GM12878 (cell line): ENCODE measurements at regions not wholly inside any gene's neighbourhood (a gene's known extent, or its start where the extent isn't known, plus 50 kb on each side); places are given as distances from the start of the nearest gene placed in this dataset.

Source experiments
- ATAC-seq: fragments of 200-7000 bp; cut with Tn5 transposase; 3 replicates; pipeline ENCODE4 v1.9.1; 2020; ENCODE audit warnings: mild to moderate bottlenecking, moderate library complexity
- BruUV-seq: library from RNA; stranded (reverse); fragments of 400-500 nt; replicated peaks from 2 replicates; lab custom pipeline; 2021; lab: Mats Ljungman, UMichigan
- CTCF ChIA-PET: fragments of 300-600 bp; sonication (Branson Sonifier 250); formaldehyde crosslinking; extraction: SDS; loops from one replicate; lab custom pipeline; 2021; ENCODE audit warnings: inconsistent platforms; lab: Yijun Ruan, JAX
- POLR2A ChIA-PET: fragments of 350-600 bp; formaldehyde crosslinking; extraction: SDS; loops from one replicate; lab custom pipeline; 2021; ENCODE audit warnings: inconsistent platforms; lab: Charles Lee
- RAD21 ChIA-PET: fragments of 300-600 bp; sonication (Branson Sonifier 250); formaldehyde crosslinking; loops from one replicate; lab custom pipeline; 2023; ENCODE audit warnings: antibody characterized with exemption; ENCODE audit not compliant: unreplicated experiment; lab: Charles Lee
- SMC1A ChIA-PET: fragments of 300-600 bp; sonication (Branson Sonifier 250); formaldehyde crosslinking; loops from one replicate; lab custom pipeline; 2023; ENCODE audit not compliant: unreplicated experiment, uncharacterized antibody; lab: Charles Lee
- DNase-seq: peaks from one replicate; pipeline ENCODE4 v3.0.0-alpha.2; 2011; ENCODE audit warnings: low read depth, low spot score
- FAIRE-seq: peaks from 3 replicates; lab custom pipeline; 2011; peaks lifted over from hg19 to GRCh38; lab: Jason Lieb, UNC
- H2AFZ ChIP-seq: 2 replicates; pipeline ENCODE4 v1.6.0; 2011; ENCODE audit warnings: low read depth, low read length, control low read depth; ENCODE audit not compliant: control insufficient read depth
- H3K27ac ChIP-seq: 2 replicates; pipeline ENCODE4 v1.5.1; 2011; ENCODE audit warnings: control low read depth; ENCODE audit not compliant: control insufficient read depth, insufficient read depth
- H3K27me3 ChIP-seq, 2 experiments: replicated peaks in 1 of 2; 2 replicates each; pipeline versions ENCODE4 v1.6.0 to v1.6.1; 2011; ENCODE audit warnings: low read length in 1 of 2; ENCODE audit not compliant: control insufficient read depth in 2 of 2, insufficient read depth in 2 of 2
- H3K36me3 ChIP-seq, 2 experiments: 2 replicates each; pipeline ENCODE4 v1.5.1; 2011; ENCODE audit warnings: low read length in 1 of 2; ENCODE audit not compliant: control insufficient read depth in 2 of 2, insufficient read depth in 2 of 2
- H3K4me1 ChIP-seq: 2 replicates; pipeline ENCODE4 v1.6.1; 2011; ENCODE audit warnings: mild to moderate bottlenecking, low read length, moderate library complexity, mixed read lengths; ENCODE audit not compliant: control insufficient read depth, insufficient read depth
- H3K4me2 ChIP-seq: 2 replicates; pipeline ENCODE4 v1.6.0; 2011; ENCODE audit warnings: control low read depth; ENCODE audit not compliant: control insufficient read depth, insufficient read depth
- H3K4me3 ChIP-seq: fragments of 200-600 bp; sonication (generic); 2 replicates; pipeline ENCODE4 v1.5.1; 2016
- H3K79me2 ChIP-seq: 2 replicates; pipeline ENCODE4 v1.6.0; 2011; ENCODE audit warnings: low read length; ENCODE audit not compliant: control insufficient read depth, insufficient read depth
- H3K9ac ChIP-seq: 2 replicates; pipeline ENCODE4 v1.8.0; 2011; ENCODE audit warnings: low read length, control low read depth, mixed read lengths; ENCODE audit not compliant: control insufficient read depth, insufficient read depth
- H3K9me3 ChIP-seq: replicated peaks from 3 replicates; pipeline ENCODE4 v1.5.1; 2011; ENCODE audit warnings: mild to moderate bottlenecking, low read length; ENCODE audit not compliant: control insufficient read depth, insufficient read depth
- H4K20me1 ChIP-seq: 2 replicates; pipeline ENCODE4 v1.6.0; 2011; ENCODE audit not compliant: control insufficient read depth, insufficient read depth
- CEBPB ChIP-seq, 2 experiments: fragments of 150-350 bp in 1 of 2; IDR thresholded peaks; 2 replicates each; pipeline ENCODE4 v1.6.1; 2012 to 2014; ENCODE audit warnings: low read depth in 2 of 2, low read length in 2 of 2, borderline replicate concordance in 1 of 2, inconsistent platforms in 1 of 2
- EED ChIP-seq: sonication (generic); IDR thresholded peaks from 2 replicates; pipeline ENCODE4 v1.6.1; 2016; ENCODE audit warnings: antibody characterized with exemption, low read depth
- GABPA ChIP-seq: IDR thresholded peaks from 2 replicates; pipeline ENCODE4 v1.6.1; 2014; ENCODE audit warnings: antibody characterized with exemption, low read depth, mild to moderate bottlenecking, inconsistent platforms
- HDAC2 ChIP-seq: fragments of 200-600 bp; sonication (generic); IDR thresholded peaks from 2 replicates; pipeline ENCODE4 v1.6.1; 2017
- JUNB ChIP-seq: IDR thresholded peaks from 2 replicates; pipeline ENCODE4 v1.6.1; 2016; ENCODE audit warnings: antibody characterized with exemption, mild to moderate bottlenecking
- PAX8 ChIP-seq: fragments of 450-650 bp; IDR thresholded peaks from 2 replicates; pipeline ENCODE4 v1.6.1; 2017; ENCODE audit warnings: mild to moderate bottlenecking, moderate library complexity
- SUPT20H ChIP-seq: IDR thresholded peaks from 2 replicates; pipeline ENCODE4 v1.6.1; 2011; ENCODE audit warnings: low read depth, mild to moderate bottlenecking, low read length, moderate library complexity, borderline replicate concordance; ENCODE audit not compliant: control insufficient read depth
- WGBS: methylation state at CpG from one replicate; pipeline ENCODE4 v1.1.6; 2016; ENCODE audit warnings: low lambda C conversion rate; ENCODE audit not compliant: insufficient replicate concordance, insufficient coverage; ENCODE audit errors: missing lambda C conversion rate; 5-methylcytosine and 5-hydroxymethylcytosine counted together
- in situ Hi-C: fragments of 300-500 bp; cut with MboI; formaldehyde crosslinking; loops from 9 replicates; pipeline ENCODE4 v1.14.3; 2018; ENCODE audit warnings: mixed read lengths
- intact Hi-C: fragments of 100-400 bp; cut with micrococcal nuclease; formaldehyde crosslinking; loops from one replicate; pipeline ENCODE4 v1.14.2; 2022; ENCODE audit not compliant: unreplicated experiment
- TF ChIP-seq, protein P1 (sequence below): fragments of 450-650 bp; IDR thresholded peaks from 2 replicates; pipeline ENCODE4 v1.6.1; 2018; ENCODE audit warnings: borderline replicate concordance, mild to moderate bottlenecking; ENCODE audit not compliant: partially characterized antibody
- TF ChIP-seq, protein P2 (sequence below): fragments of 450-650 bp; IDR thresholded peaks from 2 replicates; pipeline ENCODE4 v1.6.1; 2016; ENCODE audit warnings: mild to moderate bottlenecking

DNA sequence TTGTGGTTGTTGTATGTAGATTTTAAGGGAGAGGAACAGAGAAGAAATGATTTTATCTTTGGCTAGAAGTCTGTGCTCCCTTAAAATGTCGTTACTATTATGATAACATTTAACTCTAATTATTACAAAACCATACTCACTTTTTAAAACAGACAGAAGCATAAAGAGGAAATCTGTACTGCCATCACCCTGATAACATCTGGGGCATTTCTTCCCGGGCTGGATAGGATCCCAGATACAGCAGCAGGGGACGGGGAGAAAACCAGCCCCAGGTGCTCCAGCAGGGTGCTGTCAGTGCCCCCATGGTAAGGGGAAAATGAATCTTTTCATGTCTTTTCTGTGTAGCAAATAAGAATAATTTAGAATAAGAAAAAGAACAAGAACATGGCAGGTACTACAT, 139.4 kb upstream of the IRX6 start:
- no peak overlapping the region for H2AFZ ChIP-seq
- intact Hi-C loops (no loop called here), in situ Hi-C loops (no loop called here)
- no peaks in the 10 kb centered on the region for H3K27me3 ChIP-seq
- H4K20me1 ChIP-seq = no peaks in the 10 kb centered on the region
- TF ChIP-seq SUPT20H (no peak), JUNB (no peak), HDAC2 (no peak)
- TF ChIP-seq, protein P1, sequence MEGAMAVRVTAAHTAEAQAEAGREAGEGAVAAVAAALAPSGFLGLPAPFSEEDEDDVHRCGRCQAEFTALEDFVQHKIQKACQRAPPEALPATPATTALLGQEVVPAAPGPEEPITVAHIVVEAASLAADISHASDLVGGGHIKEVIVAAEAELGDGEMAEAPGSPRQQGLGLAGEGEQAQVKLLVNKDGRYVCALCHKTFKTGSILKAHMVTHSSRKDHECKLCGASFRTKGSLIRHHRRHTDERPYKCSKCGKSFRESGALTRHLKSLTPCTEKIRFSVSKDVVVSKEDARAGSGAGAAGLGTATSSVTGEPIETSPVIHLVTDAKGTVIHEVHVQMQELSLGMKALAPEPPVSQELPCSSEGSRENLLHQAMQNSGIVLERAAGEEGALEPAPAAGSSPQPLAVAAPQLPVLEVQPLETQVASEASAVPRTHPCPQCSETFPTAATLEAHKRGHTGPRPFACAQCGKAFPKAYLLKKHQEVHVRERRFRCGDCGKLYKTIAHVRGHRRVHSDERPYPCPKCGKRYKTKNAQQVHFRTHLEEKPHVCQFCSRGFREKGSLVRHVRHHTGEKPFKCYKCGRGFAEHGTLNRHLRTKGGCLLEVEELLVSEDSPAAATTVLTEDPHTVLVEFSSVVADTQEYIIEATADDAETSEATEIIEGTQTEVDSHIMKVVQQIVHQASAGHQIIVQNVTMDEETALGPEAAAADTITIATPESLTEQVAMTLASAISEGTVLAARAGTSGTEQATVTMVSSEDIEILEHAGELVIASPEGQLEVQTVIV = no peak
- BruUV-seq = no TSS peak
- WGBS = 0% methylated on average over 3 of the region's 3 CpGs
- SMC1A ChIA-PET = no interaction called here
- RAD21 ChIA-PET = no interaction called here
- H3K27ac ChIP-seq = no peak overlapping the region
- H3K79me2 ChIP-seq = no peaks in the 10 kb centered on the region
- H3K9me3 ChIP-seq = no peaks in the 10 kb centered on the region
- ATAC-seq (no peak), FAIRE-seq (no peak), DNase-seq (no peak)
- no peak overlapping the region for H3K9ac ChIP-seq
- H3K4me2 ChIP-seq = no peak overlapping the region
- POLR2A ChIA-PET = no interaction called here
- H3K36me3 ChIP-seq = no peaks in the 10 kb centered on the region
- no peak overlapping the region for H3K4me3 ChIP-seq
- H3K4me1 ChIP-seq = no peaks in the 10 kb centered on the region
- CTCF ChIA-PET = no interaction called here

DNA sequence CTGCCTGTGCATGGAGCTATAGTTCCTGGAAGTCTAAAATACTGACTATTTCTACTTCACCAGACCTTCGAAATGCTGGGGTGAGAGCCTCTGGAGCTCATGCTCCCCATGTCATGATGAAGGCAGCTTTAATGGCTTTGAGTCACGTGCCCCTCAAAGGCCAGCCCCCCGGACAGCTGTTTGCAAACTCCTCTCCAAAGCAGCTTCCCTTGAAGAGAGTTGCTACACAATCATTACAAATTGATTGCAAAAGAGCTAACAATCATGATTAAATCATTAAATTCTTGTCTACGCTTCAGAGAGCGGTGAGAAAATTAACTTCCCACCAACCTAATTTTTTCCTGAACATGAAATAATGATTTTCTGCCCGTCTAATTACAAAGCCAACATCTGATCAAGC, 134.8 kb upstream of the IRX6 start:
- in situ Hi-C loops = no loop called here
- Histone ChIP-seq H3K27me3 (no peaks in the 10 kb centered on the region), H3K4me2 (no peak overlapping the region), H3K4me1 (no peaks in the 10 kb centered on the region), H3K27ac (no peak overlapping the region), H3K79me2 (no peaks in the 10 kb centered on the region), H3K4me3 (no peak overlapping the region), H3K9me3 (no peaks in the 10 kb centered on the region), H3K9ac (no peak overlapping the region), H2AFZ (no peak overlapping the region), H3K36me3 (no peaks in the 10 kb centered on the region), H4K20me1 (no peaks in the 10 kb centered on the region)
- RAD21 ChIA-PET = no interaction called here
- ATAC-seq (no peak), FAIRE-seq (no peak), DNase-seq (no peak)
- POLR2A ChIA-PET = no interaction called here
- SMC1A ChIA-PET = no interaction called here
- 33% methylated on average over 6 of the region's 6 CpGs for WGBS
- TF ChIP-seq, protein P2, sequence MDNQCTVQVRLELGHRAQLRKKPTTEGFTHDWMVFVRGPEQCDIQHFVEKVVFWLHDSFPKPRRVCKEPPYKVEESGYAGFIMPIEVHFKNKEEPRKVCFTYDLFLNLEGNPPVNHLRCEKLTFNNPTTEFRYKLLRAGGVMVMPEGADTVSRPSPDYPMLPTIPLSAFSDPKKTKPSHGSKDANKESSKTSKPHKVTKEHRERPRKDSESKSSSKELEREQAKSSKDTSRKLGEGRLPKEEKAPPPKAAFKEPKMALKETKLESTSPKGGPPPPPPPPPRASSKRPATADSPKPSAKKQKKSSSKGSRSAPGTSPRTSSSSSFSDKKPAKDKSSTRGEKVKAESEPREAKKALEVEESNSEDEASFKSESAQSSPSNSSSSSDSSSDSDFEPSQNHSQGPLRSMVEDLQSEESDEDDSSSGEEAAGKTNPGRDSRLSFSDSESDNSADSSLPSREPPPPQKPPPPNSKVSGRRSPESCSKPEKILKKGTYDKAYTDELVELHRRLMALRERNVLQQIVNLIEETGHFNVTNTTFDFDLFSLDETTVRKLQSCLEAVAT = no peak
- TF ChIP-seq GABPA (no peak), CEBPB (IDR thresholded peaks at IDR 0.05; ENCODE audit: borderline replicate concordance in 1 of 2, low read depth in 2 of 2, low read length in 2 of 2) (no peak), PAX8 (no peak), EED (no peak)
- BruUV-seq = no TSS peak
- CTCF ChIA-PET = interaction anchor here (1.2 kb wide), 1 partner anchor 18 kb away, joined by 3 read pairs; no protein-coding TSS in a partner anchor
- intact Hi-C loops = no loop called here
